IPS-18c (cell line): ENCODE measurements at regions not wholly inside any gene's neighbourhood (a gene's known extent, or its start where the extent isn't known, plus 50 kb on each side); places are given as distances from the start of the nearest gene placed in this dataset.

Experiments used
- H3K4me3 ChIP-seq: 2 replicates; pipeline ENCODE4 v1.7.0; 2013; ENCODE audit warnings: low read depth, mild to moderate bottlenecking, low read length, moderate library complexity; ENCODE audit not compliant: insufficient read depth
- H3K9me3 ChIP-seq: one replicate; pipeline ENCODE4 v1.6.1; 2013; ENCODE audit warnings: mild to moderate bottlenecking, low read length, moderate library complexity; ENCODE audit not compliant: control insufficient read depth, insufficient read depth

GRCh38 chr13:85685436-85685835, 113.8 kb downstream of the SLITRK6 start:
- H3K4me3 ChIP-seq = no peak overlapping the region
- H3K9me3 ChIP-seq = no peaks in the 10 kb centered on the region

DNA sequence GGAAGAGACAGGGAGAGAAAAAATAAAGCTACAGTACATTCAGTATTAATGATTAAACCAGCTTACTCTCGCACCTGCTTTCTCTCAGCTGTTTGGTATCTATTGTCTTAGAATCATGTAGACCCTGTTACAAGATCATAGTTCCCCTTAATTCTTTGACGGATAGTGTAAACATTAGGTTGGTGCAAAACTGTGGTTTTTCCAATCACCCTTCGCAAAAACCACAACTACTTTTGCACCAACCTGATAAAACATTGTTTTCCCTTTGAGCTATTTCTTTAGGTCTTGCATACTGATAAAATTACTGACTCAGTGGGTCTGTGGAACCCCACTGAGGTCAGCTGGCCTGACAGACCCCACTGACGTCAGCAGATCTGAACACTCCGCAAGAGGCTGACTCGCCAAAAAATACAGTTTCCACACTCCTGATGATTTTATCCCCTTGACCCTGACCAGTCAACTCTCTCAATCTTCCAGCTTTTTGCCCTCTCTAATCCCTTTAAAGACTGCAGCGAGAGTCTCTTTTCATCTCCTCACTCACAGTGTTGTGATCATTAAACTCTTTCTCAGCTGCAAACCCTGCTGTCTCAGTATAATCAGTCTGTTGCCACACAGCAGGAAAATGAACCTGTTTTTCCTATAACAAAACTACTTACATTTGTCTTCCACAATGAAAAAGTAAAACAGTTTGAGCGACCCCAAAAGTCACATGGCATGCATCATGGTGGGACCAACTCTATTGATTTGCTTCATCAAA, 123.9 kb downstream of the SLITRK6 start:
- Histone ChIP-seq H3K9me3 (peaks cover 2% of the 10 kb centered on the region), H3K4me3 (no peak overlapping the region)

GRCh38 chr13:85671336-85671735, 127.9 kb downstream of the SLITRK6 start:
- Histone ChIP-seq H3K9me3 (peaks cover 1% of the 10 kb centered on the region), H3K4me3 (no peak overlapping the region)

GRCh38 chr13:85666356-85666755, 132.9 kb downstream of the SLITRK6 start:
- no peaks in the 10 kb centered on the region for H3K9me3 ChIP-seq
- no peak overlapping the region for H3K4me3 ChIP-seq

GRCh38 chr13:85665286-85665685, 133.9 kb downstream of the SLITRK6 start:
- no peaks in the 10 kb centered on the region for H3K9me3 ChIP-seq
- no peak overlapping the region for H3K4me3 ChIP-seq

DNA sequence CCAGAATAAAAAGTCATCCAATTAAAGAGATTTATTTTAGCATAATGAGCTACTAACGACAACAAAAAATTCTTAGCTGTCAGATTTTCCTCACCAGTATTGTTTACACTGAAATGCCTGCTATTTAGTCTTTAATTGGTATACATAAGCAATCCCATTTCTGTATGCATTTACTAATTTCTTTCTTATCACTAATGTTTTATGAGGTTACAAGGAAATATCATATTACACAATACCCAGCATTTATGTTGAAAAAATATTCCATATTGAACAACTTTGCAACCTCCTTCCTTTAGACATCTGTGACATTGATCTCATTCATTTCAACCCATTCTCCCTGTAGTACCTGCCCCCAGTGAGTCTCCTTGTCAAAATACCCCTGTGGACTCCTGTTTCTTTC, 135.4 kb downstream of the SLITRK6 start:
- Histone ChIP-seq H3K4me3 (no peak overlapping the region), H3K9me3 (no peaks in the 10 kb centered on the region)

DNA sequence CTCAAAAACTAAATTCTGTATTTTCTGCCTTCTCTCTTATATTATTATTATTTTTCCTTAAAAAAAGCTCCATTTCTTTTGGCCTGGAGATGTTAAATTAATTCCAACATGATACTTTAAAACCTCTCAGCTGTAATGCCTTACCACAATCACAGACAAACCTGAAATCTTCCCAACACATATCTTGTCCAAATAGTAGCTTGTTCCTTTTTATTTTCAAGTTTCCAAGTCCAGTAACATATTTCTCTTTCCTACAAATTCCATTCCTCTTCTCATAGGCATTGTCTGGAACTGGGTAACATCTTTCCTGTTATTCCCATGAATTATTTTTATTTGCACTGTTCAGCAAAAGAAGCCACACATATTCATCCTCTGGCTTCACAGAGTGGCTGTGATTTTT, 137.0 kb downstream of the SLITRK6 start:
- Histone ChIP-seq H3K4me3 (no peak overlapping the region), H3K9me3 (no peaks in the 10 kb centered on the region)

DNA sequence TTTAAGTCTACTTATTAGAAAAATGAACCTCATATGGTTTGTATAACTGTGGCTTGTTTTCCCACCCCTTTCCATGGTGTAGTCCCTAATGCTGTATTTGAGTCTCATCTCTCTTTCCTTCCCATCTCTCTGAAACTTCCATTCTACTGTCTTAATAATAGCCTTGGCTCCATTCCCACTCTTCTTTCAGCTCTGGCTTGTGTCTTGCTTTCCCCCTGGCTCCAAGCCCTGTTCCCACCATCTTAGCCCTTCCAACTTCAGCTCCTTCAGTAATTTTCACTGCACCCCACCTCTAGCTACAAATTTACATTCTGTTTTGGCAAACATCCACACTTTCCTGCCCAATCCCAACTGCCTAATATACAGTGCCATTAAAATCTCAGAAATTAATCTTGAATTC, 137.5 kb downstream of the SLITRK6 start:
- Histone ChIP-seq H3K4me3 (no peak overlapping the region), H3K9me3 (no peaks in the 10 kb centered on the region)

DNA sequence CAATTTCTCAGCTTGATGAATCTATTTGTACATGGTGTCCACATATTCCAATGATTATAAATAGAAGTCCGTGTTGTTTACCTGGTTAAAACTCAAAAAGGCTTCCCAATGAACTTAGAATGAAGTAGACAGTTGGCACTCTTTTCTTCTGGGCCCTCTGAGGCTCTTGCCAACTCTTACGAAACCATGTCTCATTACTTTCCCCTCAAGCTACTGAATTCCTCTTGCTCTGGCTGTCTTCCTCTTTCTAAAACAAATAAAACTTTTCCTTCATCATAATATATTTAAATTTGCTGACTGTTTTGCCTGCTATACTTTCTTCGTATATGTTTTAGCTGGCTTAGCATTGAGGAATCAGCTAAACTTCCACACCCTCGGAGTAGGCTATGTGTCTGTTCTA, 139.7 kb downstream of the SLITRK6 start:
- Histone ChIP-seq H3K9me3 (no peaks in the 10 kb centered on the region), H3K4me3 (no peak overlapping the region)

DNA sequence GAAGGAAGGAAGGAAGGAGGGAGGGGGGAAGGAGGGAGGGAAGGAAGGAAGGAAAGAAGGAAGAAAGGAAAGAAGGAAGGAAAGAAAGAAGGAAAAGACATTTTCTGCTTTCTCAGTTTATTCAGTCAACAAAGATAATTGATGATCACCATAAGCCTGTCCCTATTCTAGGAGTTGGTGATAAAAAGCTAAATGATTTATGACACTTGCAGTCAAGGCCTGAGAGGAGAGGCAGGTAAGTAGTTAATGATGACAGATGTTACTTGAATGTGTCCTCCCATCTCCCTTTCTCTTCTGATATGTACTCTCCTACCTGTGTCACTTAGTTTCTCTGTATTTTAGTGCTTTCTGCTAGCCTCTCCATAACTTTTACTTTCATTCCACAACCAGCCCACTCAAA, 141.3 kb downstream of the SLITRK6 start:
- no peaks in the 10 kb centered on the region for H3K9me3 ChIP-seq
- no peak overlapping the region for H3K4me3 ChIP-seq

DNA sequence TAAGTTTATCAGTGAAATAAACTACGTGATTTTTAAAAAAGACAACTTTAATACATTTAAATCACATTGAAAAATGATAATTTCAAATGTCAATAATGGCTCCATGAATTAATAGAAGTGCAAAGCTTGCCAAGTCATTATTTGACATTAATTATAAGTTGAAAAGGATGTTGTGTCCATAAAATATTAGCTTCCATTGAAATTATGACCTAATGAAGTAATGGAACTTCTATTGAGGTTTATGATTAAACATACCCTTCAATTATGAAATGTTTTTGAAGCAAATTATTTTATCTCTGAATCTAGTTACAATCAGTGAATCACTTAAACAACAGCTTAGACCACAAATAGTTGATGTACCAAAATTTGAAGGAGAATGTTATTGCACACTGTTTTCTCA, 144.2 kb downstream of the SLITRK6 start:
- H3K4me3 ChIP-seq = no peak overlapping the region

DNA sequence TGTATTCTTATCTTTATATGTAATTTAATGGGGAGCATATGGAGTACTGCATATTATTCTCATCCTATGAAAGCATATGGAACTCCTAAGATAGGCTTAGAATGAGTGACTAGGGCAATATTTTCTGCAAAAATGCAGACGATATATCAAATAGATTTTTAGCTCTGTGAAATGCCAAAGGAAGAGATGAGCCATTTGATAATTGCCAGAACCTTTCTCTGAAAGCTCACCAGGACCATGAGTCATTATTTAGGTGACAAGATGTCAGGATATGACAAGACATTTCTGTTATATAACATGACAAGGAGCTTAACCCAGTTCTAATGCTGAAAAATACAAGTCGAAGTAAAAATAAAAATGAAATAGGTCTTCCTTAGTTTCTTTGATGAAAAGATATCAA, 145.0 kb downstream of the SLITRK6 start:
- H3K9me3 ChIP-seq = no peaks in the 10 kb centered on the region

More for the DNA sequence above, 144.2 kb downstream of the SLITRK6 start:
- H3K9me3 ChIP-seq = no peaks in the 10 kb centered on the region

GRCh38 chr13:85653681-85654080, 145.5 kb downstream of the SLITRK6 start:
- H3K9me3 ChIP-seq = no peaks in the 10 kb centered on the region
- no peak overlapping the region for H3K4me3 ChIP-seq

More for the DNA sequence above, 145.0 kb downstream of the SLITRK6 start:
- H3K4me3 ChIP-seq = no peak overlapping the region

- Histone ChIP-seq H3K4me3 (no peak overlapping the region), H3K9me3 (no peaks in the 10 kb centered on the region)
These were observed 146.7 kb downstream of the SLITRK6 start for GRCh38 chr13:85652491-85652890.

DNA sequence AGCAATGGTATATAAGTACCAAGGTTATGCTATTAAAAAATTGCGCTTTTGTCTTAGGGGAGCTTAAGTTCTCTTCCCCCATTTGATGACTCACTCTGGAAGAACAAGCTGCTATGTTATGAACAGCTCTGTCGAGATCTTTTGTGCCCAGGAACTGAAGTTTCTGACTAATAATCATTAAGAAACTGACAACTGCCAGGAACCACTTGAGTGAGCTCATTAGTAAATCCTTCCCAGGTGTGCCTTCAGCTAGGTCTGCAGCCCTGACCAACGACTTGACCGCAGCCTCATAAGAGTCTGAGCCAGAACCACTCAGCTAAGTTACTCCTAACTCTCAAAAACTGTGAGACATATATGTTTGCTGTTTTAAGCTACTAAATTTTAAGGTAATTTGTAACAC, 147.8 kb downstream of the SLITRK6 start:
- H3K4me3 ChIP-seq = no peak overlapping the region
- no peaks in the 10 kb centered on the region for H3K9me3 ChIP-seq

DNA sequence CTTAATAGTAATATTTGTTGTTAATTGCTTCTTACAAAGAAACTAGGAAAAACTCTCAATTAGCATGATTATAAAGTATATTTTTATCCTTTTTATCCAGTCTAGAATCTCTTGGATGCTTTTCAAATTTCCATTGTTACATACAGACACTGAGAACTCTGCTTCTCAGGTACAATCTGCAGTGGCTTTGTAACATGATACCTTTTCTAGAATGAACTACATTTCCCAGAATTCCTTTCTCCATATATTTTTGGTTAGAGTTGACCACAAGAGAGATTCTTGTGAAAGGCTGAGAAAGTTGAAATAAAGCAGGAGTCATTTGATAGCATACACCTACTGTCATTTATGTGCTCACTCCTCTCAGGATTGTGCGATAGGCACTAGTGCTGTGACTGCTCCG, 148.6 kb downstream of the SLITRK6 start:
- H3K4me3 ChIP-seq = no peak overlapping the region
- no peaks in the 10 kb centered on the region for H3K9me3 ChIP-seq

GRCh38 chr13:85640727-85641126, 158.5 kb downstream of the SLITRK6 start:
- no peak overlapping the region for H3K4me3 ChIP-seq
- H3K9me3 ChIP-seq = no peaks in the 10 kb centered on the region

DNA sequence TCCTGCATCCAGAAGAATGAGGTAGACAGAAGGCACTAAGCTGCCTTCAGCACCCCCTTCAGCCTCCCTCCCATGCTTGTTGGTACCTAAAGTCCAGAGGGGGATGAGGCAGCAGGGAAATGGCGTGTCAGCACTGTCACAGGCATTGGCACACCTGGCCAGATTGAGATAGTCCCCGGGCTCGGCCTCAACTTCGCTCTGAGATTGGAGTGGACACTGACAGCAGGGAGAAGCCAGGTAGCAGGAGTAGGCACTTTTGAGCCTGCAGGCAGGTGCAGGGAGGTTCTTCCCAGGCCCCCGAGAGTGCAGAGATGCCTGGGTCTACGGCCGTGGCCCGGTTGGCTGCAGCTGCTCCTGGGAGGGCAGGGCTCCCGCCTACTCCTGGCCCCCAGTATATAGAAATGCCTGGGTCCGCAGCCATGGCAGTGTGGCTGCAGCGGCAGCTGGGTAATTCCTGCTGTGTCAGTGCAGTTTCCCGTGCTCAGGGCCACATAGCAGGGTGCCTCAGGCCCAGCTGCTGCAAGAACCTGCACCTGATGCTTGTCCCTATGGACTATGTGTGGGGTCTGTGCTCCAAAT, 160.3 kb downstream of the SLITRK6 start:
- Histone ChIP-seq H3K9me3 (no peaks in the 10 kb centered on the region), H3K4me3 (no peak overlapping the region)

DNA sequence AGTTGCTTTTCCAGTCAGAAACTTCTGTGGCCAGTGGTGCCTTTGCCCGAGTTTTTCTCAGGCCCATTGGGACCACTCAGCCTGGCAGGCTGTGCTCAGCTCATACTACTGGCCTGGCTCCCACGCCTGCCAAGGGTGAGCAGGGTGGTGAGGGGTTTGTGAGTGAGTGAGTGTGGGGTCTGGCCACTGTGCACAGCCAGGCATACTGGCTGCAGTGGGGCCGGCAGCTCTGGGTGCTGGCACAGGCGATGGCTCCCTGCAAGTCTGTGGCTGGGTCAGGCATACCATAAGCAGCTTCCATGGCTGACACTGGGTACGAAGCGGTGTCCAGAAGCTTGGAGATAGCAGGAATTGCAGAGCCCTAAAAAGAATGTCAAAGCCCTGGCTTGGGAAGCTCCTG, 161.0 kb downstream of the SLITRK6 start:
- Histone ChIP-seq H3K9me3 (no peaks in the 10 kb centered on the region), H3K4me3 (no peak overlapping the region)
